Vagina (tissue), 2 donors: ENCODE measurements at regions not wholly inside any gene's neighbourhood (a gene's known extent, or its start where the extent isn't known, plus 50 kb on each side); places are given as distances from the start of the nearest gene placed in this dataset.

ENCODE experiments used
- DNase-seq, 2 donors: peaks; one replicate each; pipeline ENCODE4 v3.0.0-alpha.2; 2017; ENCODE audit errors: extremely low spot score in 2 of 2
- H3K27ac ChIP-seq: fragments of 200-600 bp; sonication (generic); one replicate; pipeline ENCODE4 v1.5.1; 2019
- H3K27me3 ChIP-seq: fragments of 200-600 bp; sonication (generic); one replicate; pipeline ENCODE4 v1.5.1; 2019
- H3K36me3 ChIP-seq, 2 donors: fragments of 200-600 bp; sonication (generic); one replicate each; pipeline ENCODE4 v1.5.1; 2017 to 2019
- H3K4me1 ChIP-seq: fragments of 200-600 bp; sonication (generic); one replicate; pipeline ENCODE4 v1.5.1; 2019
- H3K4me3 ChIP-seq, 2 donors: fragments of 200-600 bp; sonication (generic); 1 replicate in 1 of 2; 2 replicates in 1 of 2; pipeline ENCODE4 v1.5.1; 2016 to 2019
- H3K9me3 ChIP-seq: fragments of 200-600 bp; sonication (generic); one replicate; pipeline ENCODE4 v1.5.1; 2019
- POLR2A ChIP-seq, 2 donors: fragments of 450-650 bp; IDR thresholded peaks; one replicate each; pipeline ENCODE4 v1.6.1; 2017; ENCODE audit warnings: antibody characterized with exemption in 2 of 2, mild to moderate bottlenecking in 2 of 2, moderate library complexity in 2 of 2
- POLR2AphosphoS5 ChIP-seq, 2 donors: sonication (generic); formaldehyde crosslinking; IDR thresholded peaks; one replicate each; pipeline ENCODE4 v1.9.0; 2017; ENCODE audit warnings: antibody characterized with exemption in 2 of 2, mild to moderate bottlenecking in 2 of 2, low read depth in 1 of 2; ENCODE audit not compliant: insufficient read depth in 1 of 2
- intact Hi-C: fragments of 100-400 bp; cut with DNase I; formaldehyde crosslinking; loops from one replicate; pipeline ENCODE4 v1.15.1; 2023
- TF ChIP-seq, protein P1 (sequence below), 3 experiments: fragments of 450-650 bp in 2 of 3; fragments of 200-600 bp in 1 of 3; sonication (generic) in 1 of 3; IDR thresholded peaks; one replicate each; pipeline ENCODE4 v1.5.1; 2017 to 2019; ENCODE audit warnings: antibody characterized with exemption in 3 of 3, mild to moderate bottlenecking in 2 of 3, moderate library complexity in 2 of 3

- intact Hi-C loops, result no loop called here
- no peak overlapping the region for H3K4me3 ChIP-seq
Observed at GRCh38 chr13:99724633-99725517, 223.6 kb downstream of the TM9SF2 start.

GRCh38 chr13:99723878-99724277 is 222.6 kb downstream of the TM9SF2 start:
- intact Hi-C loops, result no loop called here
- TF ChIP-seq, protein P1, sequence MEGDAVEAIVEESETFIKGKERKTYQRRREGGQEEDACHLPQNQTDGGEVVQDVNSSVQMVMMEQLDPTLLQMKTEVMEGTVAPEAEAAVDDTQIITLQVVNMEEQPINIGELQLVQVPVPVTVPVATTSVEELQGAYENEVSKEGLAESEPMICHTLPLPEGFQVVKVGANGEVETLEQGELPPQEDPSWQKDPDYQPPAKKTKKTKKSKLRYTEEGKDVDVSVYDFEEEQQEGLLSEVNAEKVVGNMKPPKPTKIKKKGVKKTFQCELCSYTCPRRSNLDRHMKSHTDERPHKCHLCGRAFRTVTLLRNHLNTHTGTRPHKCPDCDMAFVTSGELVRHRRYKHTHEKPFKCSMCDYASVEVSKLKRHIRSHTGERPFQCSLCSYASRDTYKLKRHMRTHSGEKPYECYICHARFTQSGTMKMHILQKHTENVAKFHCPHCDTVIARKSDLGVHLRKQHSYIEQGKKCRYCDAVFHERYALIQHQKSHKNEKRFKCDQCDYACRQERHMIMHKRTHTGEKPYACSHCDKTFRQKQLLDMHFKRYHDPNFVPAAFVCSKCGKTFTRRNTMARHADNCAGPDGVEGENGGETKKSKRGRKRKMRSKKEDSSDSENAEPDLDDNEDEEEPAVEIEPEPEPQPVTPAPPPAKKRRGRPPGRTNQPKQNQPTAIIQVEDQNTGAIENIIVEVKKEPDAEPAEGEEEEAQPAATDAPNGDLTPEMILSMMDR (IDR thresholded peaks at IDR 0.05), result no peak
- TF ChIP-seq POLR2A (IDR thresholded peaks at IDR 0.05) (no peak), POLR2AphosphoS5 (IDR thresholded peaks at IDR 0.05; ENCODE audit: insufficient read depth in 1 of 2, low read depth in 1 of 2) (no peak)
- H3K27me3 ChIP-seq, result no peaks in the 10 kb centered on the region
- no peak for DNase-seq
- no peaks in the 10 kb centered on the region for H3K4me1 ChIP-seq
- H3K27ac ChIP-seq, result no peak overlapping the region
- H3K36me3 ChIP-seq, result no peaks in the 10 kb centered on the region
- H3K9me3 ChIP-seq, result no peaks in the 10 kb centered on the region
- H3K4me3 ChIP-seq, result no peak overlapping the region

More at GRCh38 chr13:99724633-99725517, 223.6 kb downstream of the TM9SF2 start:
- H3K27me3 ChIP-seq, result no peaks in the 10 kb centered on the region
- no peaks in the 10 kb centered on the region for H3K36me3 ChIP-seq
- H3K4me1 ChIP-seq, result no peaks in the 10 kb centered on the region
- H3K27ac ChIP-seq, result no peak overlapping the region
- no peak for TF ChIP-seq POLR2AphosphoS5 (IDR thresholded peaks at IDR 0.05; ENCODE audit: insufficient read depth in 1 of 2, low read depth in 1 of 2)
- TF ChIP-seq, protein P1 (IDR thresholded peaks at IDR 0.05), result no peak
- no peak for TF ChIP-seq POLR2A (IDR thresholded peaks at IDR 0.05)
- H3K9me3 ChIP-seq, result no peaks in the 10 kb centered on the region
- no peak for DNase-seq

DNA sequence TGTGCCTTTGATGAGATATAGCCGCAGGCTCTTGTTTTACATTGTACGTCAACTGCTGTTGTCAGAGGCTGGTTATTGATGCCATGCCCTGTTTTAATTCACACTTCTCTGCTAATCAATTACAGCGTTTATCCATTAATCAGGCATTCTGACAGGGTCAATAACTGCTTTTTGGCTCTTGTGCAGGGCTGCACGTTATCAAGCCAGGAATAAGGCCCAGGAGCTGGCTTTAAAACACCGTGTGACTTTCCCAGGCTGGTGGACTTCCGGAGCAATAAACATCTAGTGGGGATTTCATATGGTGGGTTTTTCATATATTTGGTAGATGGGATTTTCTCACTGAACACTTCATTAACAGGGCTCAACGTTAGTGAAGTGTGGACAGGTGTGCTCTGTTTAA is 221.7 kb downstream of the TM9SF2 start:
- Histone ChIP-seq H3K9me3 (no peaks in the 10 kb centered on the region), H3K4me3 (no peak overlapping the region), H3K27me3 (no peaks in the 10 kb centered on the region), H3K27ac (no peak overlapping the region), H3K36me3 (no peaks in the 10 kb centered on the region), H3K4me1 (no peaks in the 10 kb centered on the region)
- DNase-seq, result no peak
- TF ChIP-seq, protein P1 (IDR thresholded peaks at IDR 0.05), result no peak
- TF ChIP-seq POLR2AphosphoS5 (IDR thresholded peaks at IDR 0.05; ENCODE audit: insufficient read depth in 1 of 2, low read depth in 1 of 2) (no peak), POLR2A (IDR thresholded peaks at IDR 0.05) (no peak)
- intact Hi-C loops, result no loop called here

GRCh38 chr13:99722338-99722818 is 221.1 kb downstream of the TM9SF2 start:
- H3K4me3 ChIP-seq, result no peak overlapping the region
- H3K27ac ChIP-seq, result no peak overlapping the region
- no peak for DNase-seq
- no peaks in the 10 kb centered on the region for H3K36me3 ChIP-seq
- H3K4me1 ChIP-seq, result no peaks in the 10 kb centered on the region
- no peaks in the 10 kb centered on the region for H3K27me3 ChIP-seq
- intact Hi-C loops, result no loop called here
- no peaks in the 10 kb centered on the region for H3K9me3 ChIP-seq
- TF ChIP-seq POLR2A (IDR thresholded peaks at IDR 0.05) (no peak), POLR2AphosphoS5 (IDR thresholded peaks at IDR 0.05; ENCODE audit: insufficient read depth in 1 of 2, low read depth in 1 of 2) (no peak)
- TF ChIP-seq, protein P1 (IDR thresholded peaks at IDR 0.05), result no peak
